CD4-positive, alpha-beta T cell treated with Interleukin-17A for 4 hours (primary cell): ENCODE measurements at regions not wholly inside any gene's neighbourhood (a gene's known extent, or its start where the extent isn't known, plus 50 kb on each side); places are given as distances from the start of the nearest gene placed in this dataset.

ENCODE experiments used
- DNase-seq: peaks from one replicate; pipeline ENCODE4 v3.0.0-alpha.2; 2020; ENCODE audit warnings: mixed read lengths

DNA sequence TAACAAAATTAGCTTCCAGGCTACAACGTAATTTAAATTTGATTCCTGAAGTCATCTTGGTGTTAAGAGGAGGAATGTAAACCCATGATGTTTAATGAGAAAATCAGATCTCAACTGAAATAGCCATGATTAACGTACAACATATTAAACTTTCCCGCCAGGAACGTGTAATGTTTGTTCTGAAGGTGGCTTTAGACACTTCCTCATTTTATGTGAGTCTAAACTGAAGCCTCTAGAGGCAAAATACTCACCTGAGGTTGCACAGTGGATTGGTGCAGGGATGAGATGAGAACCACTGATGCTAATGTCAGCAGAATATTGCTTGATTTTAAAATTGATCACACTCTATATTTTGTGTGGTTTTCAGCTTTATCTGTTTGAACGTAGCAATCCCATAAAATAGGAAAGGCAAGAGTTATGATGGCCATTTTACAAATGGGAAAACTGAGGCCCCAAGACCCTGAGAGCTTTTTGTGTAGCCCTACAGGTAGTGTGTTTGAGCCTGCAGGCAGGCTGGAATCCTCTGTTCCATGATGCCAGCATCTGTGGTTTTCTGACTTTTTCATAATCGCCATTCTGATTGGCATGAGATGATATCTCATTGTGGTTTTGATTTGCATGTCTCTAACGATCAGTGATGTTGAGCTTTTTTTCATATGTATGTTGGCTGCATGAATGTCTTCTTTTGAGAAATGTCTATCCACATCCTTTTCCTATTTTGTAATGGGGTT, 243.7 kb upstream of the BMPER start:
- DNase-seq: no peak

DNA sequence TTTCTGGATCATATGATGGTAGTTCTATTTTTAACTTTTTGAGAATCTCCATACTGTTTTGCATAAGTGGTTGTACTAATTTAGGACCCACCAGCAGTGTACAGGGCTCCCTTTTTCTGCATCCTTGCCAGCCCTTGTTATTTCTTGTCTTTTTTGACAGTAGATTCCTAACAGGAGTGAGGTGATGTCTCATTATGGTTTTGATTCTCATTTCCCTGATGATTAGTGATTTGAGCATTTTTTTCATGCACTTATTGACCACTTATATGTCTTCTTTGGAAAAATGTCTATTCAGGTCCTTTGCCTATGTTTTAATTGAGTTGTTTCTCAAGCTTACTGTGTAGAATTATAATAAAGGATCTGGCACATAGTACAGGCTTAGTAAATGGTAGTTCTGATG, 238.8 kb upstream of the BMPER start:
- no peak for DNase-seq

DNA sequence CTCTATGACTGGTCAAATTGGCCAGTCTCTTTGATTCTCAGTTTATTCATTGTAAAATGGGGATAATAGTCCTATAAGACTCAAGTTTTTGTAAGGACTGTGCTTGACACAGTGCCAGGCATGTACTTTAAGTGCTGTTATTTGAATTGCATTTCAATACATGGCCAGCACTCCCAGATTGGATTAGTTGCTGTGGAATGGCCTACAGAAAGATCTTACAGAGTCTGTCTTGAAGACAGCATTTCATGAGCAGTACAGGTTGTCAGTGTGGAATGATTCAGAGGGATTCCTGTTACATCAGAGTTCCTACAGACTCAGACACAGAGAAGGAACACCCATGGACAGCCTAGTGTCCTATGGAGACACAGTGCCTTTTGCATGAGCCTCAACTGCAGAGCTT, 238.1 kb upstream of the BMPER start:
- no peak for DNase-seq

DNA sequence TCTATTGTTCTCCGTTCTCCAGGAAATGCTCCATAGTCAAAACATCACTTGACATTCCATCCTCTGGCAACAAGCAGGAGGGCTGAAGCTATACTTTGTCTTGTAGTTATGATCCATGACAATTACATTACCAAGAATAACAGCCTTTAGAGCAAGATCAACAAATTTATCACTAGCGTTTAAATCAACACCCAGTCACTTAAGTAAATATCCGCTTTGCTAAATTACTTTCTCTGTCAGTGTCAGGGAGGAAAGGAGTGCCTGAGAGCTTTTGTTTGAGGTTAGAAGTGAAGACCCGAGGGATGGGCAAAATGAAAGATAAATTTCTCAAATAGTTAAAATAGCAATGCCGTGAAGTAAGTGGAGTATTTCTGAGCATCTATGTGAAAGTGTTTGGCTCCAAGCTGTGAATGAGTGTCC, 236.1 kb upstream of the BMPER start:
- no peak for DNase-seq

DNA sequence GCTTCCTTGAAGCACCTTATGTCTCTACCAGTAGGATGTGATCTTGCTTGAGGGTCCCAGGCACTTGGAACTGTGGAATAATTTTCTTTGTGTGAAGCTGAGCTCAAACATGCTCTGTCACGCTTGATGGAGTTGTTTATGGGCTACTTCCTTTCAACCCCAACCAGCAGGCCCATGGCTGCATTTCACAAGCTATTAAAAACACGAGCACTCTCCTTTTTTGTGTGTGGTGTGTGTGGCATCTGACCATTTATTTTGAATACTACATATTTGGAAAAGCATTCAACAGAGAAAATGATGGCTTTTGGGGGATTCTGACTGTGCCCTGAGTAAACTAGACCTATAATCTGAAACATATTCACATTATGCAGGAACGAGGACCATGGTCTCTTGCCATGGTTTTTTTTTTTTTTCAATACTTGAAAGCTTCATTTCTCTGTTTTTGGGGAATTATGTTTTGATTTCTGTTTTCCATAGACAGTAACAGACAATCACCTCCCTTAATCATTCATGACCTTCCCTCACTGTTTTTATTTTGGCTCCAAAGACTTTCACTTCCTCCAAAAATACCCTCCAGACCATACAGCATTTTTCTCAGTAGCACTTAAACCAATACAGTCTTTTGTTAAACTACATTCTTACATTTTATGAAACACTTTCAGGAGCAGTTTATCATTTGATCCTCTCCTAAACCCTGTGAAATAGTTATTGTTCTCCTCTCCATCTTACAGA, 233.6 kb upstream of the BMPER start:
- no peak for DNase-seq

DNA sequence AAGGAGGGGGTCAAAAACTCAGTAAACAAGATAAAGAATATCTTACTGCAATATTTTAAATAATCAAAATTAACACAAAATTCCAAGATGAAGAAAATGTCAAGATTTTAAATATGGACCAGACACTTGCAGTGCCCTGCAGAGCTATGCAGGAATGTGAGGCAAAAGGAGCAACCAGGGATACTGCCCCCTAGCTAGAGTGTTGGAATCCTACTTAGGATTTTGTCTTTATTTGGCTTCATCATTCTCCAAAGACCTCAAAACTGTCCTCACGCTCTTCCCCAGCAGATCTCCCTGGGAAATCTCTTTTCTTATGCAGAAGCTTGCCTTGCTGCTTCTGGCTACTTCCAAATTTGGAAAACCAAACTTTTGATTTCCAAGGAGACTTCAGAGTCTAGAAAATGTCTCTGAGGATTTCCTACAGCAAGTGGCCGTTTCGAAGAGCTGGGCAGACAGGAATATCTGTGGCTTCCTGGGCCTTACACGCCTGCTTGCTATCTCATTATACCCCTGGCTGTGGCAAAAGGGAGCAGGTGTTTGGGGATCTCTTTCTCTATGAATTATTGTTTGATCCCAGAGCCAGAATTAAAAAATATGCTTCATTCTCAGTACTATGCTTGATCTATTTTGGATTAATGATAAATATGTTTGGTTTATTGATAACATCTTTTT, 232.2 kb upstream of the BMPER start:
- no peak for DNase-seq

DNA sequence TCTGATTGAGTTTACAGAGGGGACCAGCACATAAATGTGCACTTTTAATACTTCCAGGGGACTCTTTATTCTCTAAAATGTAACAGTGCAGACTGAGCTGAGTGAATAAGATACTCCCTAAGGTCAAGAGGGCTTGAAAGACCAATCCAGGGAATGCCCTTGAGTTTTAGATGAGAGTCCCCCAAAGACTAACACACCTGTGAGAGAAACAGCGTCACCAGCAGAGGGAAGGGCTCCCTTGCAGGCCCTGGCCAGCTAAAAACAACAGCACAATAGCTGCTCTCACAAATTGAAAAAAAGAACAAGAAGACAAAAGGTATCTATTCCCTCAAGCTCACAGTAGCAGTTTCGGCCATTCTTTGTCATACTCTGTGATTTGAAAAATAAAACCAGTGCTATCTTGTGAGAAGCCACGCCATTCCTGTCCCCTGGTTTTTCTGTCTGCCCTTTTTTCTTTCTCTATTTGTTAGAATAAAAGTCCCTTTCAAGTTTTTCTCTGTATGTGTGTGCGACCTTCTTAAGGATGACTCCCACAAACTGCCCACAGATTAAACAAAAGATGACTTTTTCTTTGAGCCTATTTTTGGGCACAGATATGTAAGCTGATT, 230.4 kb upstream of the BMPER start:
- DNase-seq: no peak

DNA sequence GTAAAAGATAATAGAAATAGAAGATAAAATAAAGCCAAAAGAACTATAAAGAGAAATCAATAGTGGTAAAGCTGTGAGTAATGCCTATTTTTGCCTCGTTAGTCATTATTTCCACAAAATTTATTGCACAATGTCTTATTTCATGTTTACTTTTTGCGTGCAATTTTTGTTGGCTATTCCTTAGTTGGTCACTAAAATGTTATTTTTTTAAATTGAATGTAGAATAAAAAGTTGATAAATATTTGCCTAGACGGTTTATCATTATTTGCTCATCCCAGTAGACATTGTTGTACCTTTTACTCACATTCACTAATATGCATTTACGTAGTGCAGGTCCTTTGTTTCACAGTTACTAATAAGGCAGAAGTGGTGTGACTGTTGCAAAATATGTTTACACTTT, 227.8 kb upstream of the BMPER start:
- no peak for DNase-seq

DNA sequence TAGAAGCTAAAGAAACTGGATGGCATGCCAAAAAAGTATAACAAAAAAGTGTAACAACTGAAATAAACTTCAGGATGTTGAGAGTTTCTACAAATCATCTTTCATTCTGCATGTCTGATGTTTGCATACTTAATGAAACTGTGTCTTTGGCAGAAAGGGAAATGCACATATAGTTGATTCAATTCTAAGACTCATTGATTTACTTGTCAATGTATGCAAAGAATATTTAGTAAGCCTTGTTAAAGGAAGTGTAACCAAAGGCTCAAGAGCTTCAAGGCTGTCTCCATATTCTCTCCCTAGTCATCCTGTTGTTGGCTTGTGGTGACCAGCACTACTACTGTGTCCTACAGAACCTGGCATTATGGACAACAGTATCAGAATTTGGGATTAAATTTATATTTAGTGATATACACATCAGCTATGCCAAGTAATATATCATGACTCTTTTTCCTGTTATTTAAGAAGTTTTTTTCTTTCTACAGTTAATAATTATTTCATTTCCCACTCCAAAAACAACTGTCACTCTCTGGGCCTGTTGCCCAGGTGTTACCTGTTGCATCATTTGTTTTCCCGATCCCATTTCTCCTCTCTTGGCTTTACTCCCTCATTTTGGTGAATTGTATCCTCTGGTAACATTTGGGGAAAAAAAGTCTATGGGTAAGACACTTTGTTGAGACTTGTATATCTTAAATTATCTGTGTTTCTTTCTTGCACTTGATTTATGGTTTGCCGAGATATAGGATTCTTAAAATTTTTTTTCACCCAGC, 226.6 kb upstream of the BMPER start:
- no peak for DNase-seq

DNA sequence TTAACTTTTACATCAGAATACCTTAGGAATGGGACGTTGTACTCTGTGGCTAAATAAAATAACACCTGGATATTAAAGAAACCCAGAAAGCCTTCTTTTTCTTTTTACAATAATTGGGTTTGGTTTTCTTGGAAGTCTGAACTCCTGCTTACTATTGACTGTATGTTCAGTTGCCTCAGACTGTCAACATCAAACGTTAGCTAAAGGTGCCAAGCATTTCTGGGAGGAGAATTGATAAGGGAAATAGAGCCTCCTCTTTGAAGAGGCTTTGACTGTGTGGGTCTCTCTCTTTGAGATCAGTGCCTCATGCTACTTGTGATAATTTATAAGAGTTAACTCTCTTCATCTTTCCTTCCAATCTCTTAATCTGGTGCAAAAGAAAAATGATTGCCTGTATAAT, 224.7 kb upstream of the BMPER start:
- DNase-seq: no peak

DNA sequence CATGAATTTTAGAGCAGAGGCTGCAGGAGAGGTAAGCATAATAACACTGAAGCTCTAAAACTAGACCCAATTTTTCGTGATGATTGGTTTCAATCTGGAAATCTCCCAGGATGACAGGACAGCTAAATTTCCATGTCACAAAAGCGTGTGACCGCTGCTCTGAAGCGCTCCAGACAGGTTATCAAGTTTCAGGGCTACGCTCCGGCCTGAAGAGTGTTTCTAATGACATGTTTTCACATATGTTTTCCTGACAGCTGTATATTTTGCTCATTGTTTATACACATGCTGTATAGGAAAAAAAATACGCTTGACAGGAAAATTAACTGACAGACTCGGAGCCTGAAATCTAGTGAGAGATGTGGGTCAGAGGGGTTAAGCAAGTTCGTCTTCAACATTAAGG, 219.8 kb upstream of the BMPER start:
- DNase-seq: no peak

DNA sequence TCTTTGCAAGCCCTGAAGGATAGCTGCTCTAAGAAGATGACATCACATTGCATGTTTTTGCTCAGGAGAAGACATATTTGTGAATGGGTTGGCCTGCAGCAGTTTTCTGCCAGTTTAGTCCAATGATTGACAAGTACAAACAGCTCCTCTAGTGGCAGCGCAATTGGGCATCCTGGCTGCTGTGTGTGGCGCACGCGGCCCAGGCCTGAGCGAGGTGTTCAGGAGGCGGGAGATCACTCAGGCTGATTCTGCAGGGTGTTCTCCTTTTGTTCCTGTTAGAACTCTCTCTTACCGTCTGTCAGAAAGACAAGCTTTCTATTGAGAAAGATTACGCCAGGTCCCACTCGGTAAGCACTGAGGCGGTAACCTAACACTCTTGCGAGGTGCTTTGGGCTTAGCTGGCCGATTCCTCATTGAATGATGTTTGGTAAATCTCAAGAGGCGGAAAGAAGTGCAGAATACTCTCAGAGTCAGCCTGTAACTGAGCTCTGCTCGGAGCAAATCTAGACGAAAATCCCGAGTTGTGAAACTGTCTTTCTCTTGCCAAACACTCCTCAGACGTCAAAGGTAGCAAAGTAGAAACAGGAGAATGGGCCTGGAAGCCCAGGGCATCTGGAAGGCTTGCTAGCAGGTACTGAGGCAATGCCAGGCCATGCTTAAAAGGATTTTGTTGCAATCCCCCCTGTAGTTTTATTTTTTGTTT, 219.2 kb upstream of the BMPER start:
- DNase-seq: no peak

DNA sequence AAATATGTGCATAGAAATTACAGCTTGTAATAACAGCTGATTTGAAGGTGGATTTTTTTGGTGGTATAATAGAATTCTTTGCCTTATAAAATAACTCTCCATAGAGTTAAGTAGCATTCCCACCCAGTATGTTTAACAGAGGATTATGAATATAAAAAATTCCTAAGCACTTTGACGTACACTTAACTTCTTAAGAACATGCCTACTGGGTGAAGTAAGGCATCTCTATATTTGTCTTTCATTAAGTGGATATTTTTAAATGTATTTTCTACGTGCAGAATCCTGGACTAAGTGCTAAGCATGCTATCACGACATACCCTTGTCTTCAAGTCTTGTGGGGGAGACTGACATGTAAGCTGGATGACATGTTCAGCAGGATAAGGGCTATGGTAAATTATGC, 217.7 kb upstream of the BMPER start:
- no peak for DNase-seq

DNA sequence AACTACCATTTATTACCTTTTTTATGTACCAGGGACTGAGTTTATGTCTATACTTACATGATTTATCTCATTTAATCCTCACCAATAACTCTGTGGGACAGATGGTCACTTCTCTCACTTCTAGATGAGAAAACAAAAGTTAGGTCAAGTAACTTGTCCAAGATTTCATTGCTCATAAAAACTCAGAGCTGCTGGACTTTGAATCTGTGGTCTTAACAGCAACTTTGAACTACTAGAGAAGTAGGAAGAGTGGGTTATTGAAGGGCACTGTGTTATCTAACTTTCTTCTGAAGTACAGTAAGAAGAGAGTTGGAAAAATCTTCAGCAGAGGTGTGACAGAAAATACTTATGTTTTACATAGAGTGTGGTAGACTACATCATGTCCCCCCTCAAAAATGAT, 214.2 kb upstream of the BMPER start:
- DNase-seq: no peak

DNA sequence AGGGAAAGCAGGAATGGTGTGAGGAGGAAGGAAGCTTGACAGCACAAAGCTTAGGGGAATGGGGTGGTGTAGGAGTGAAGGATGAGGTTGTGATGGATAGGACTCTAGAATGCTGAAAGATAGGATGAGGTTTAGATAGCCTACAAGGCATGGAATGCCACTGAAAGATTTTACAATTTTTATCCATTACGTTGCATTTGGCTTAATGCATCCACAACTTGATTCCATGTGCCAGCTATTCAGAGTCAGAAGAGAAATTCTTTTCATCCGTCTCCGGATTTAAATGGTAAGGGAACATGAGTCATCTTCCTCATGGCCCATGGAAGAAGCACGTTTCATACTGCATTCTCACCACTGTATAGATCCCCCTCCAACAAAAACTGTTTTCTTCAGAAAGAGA, 212.4 kb upstream of the BMPER start:
- DNase-seq: no peak

DNA sequence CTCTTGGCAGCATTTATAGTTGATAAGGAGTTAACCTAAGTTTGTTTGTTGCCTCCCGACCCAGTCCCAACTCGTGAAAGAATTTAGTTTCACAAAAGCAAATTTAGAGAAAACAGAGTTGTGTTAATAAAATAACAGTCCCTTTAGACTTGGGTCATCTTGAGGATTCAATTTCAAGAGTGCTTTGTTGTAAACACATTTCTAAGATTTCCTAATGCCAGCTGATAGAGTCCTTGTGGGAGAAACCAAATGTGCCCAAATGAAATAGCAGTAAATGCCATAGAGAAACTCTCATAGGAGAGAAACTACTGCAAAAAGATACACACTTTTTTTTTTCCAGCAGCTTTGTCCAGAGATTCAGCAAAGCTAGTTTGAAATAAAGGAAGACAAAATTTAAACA, 211.3 kb upstream of the BMPER start:
- DNase-seq: no peak

DNA sequence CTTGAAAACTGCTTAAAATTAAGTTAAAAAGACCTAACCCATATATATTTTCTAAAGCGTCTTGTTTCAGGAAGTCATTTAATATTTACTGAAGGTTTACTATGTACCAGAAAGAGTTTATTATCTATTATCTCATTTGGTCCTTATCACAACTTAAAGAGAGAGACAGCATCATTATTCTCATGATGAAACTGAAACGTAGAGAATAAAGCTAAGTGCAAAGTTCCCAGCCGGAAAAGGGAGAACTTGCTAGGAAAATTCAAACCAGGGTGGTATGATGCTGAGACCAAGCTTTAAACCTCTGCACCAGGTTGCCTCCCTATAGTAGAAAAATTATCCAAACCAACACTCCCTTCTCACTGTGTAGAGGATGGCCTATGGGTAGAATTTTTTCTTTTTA, 207.7 kb upstream of the BMPER start:
- DNase-seq: no peak

DNA sequence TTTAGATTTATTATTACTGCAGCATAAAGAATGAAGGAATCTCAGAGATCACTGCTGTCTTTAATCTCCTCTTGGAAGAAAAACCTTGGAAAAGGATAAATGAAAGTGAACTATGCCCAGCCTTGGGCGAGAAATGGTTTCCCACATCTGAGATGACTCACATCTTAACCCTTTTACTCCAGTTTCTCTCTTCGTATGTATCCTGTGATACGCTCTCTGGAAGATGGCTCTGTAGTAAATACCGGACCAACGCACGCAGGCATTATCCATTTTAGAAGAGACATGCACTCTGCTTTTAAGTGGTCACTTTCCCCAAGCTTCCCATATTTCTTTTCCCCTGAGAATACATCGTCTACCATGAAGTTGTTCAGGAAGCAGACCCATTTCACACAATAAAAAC, 207.3 kb upstream of the BMPER start:
- DNase-seq: no peak

DNA sequence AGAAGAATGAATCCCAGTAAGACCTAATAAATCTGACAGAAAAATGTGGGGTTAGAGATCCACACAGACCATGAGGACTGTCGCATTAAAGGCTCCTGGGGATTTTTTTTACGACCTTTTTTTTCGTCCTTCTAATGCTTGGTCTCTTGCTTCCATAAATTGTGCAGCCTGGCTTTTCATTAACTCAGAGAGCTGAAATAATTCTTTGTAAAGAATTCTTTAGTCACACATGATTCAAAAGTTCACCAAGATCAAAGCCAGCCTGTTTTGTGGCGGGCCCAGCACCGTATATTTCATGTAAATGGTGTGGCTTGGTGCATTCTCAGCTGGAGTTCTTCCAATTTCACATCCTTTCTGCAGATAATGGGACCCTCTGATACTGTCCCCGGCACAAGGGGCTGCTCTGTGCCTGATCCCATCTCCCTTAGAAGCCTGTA, 206.6 kb upstream of the BMPER start:
- DNase-seq: no peak

DNA sequence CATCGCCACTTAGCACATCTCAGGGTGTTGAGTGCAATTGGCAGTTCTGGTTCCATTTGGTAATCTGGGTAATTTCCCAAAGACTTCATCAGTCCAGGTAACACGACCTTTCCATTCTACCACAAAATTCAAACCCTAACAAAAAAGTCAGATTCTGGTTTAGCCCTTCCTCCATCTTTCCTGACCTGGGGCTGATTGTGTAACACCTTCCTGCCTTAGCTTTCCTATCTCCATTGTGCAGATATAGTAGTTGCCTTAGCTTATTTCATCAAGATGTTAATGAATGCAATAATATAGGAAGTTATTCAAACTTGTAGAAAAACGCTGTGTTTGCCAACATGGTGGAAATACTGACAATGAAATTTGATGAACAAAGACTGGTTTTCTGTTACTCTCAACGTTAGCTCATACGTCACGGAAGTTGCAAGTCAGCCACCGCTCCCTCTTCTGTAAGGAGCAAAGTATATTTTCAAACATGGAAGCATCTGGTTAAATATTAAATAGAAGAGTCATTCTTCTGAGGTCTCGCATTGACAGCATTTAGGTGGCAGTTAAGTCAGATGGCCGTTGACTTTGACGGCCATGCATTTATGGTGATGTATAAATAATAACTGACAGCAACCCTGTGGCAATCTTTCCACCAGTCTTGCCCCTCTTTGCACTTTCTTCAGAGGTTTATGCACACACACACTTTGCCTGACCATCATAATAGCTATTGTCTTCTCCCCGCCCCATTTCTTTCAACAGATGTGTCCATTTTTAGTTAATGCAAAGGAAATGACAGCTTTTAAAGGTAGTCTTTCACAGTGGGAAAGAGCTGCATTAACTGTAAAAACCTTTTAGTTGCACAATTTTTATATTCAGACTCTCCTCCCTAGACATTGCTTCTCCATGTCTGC, 205.1 kb upstream of the BMPER start:
- no peak for DNase-seq

DNA sequence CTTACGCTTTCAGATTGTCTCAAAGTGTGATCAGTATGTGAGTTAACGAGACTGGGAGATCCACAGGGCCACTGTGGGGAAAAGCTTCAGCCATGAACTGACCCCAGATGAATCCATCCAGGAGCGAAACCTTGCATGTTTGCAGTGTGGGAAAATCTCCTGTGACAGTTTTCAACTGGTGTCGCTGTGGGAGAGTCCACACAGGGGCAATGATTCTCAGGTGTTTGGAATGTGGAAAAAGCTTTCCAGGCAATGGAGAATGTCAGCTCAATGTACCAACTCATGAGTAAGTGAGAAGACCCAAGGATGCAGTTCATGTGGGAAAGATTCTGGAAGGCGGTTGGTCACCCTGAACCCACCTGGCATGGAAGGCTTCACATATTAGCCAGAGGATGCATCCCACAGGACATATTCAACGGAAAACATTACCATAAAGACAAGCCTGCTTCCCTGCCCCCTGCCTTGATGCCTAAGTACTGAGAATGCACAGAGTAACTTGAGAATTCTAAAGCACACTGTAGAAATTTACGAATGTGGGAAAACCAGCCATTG, 204.1 kb upstream of the BMPER start:
- no peak for DNase-seq
